Gastroesophageal sphincter (tissue), 4 donors: ENCODE measurements at regions not wholly inside any gene's neighbourhood (a gene's known extent, or its start where the extent isn't known, plus 50 kb on each side); places are given as distances from the start of the nearest gene placed in this dataset.
"Not testable (repeated sequence)": the region's sequence is repeated elsewhere in the genome, so short reads cannot be mapped to it uniquely, and the experiment has no call there.

Experiments used
- ATAC-seq: fragments of 150-250 bp; one replicate; pipeline ENCODE4 v1.9.1; 2016; ENCODE audit warnings: mild to moderate bottlenecking, moderate library complexity
- H3K27ac ChIP-seq, 4 donors: fragments of 200-600 bp; sonication (generic) in 3 of 4; 1 replicate in 3 of 4; 2 replicates in 1 of 4; pipeline ENCODE4 v1.5.1; 2016 to 2019
- H3K27me3 ChIP-seq: fragments of 200-600 bp; sonication (generic); one replicate; pipeline ENCODE4 v1.5.1; 2019
- H3K36me3 ChIP-seq, 2 donors: fragments of 200-600 bp; sonication (generic); one replicate each; pipeline ENCODE4 v1.5.1; 2019; ENCODE audit warnings: control low read depth in 1 of 2
- H3K4me1 ChIP-seq, 3 donors: fragments of 200-600 bp; sonication (generic); 1 replicate in 2 of 3; 2 replicates in 1 of 3; pipeline ENCODE4 v1.5.1; 2016 to 2019; ENCODE audit warnings: control low read depth in 2 of 3
- H3K4me3 ChIP-seq, 2 donors: fragments of 200-600 bp; sonication (generic); one replicate each; pipeline ENCODE4 v1.5.1; 2019; ENCODE audit warnings: mild to moderate bottlenecking in 1 of 2, moderate library complexity in 1 of 2
- H3K9me3 ChIP-seq, 3 donors: fragments of 200-600 bp; sonication (generic); one replicate each; pipeline ENCODE4 v1.5.1; 2017 to 2019; ENCODE audit warnings: control low read depth in 2 of 3
- CTCF ChIP-seq, 4 experiments: fragments of 200-600 bp in 2 of 4; fragments of 450-650 bp in 2 of 4; sonication (generic) in 1 of 4; IDR thresholded peaks; one replicate each; pipeline ENCODE4 v1.5.1; 2017 to 2019; ENCODE audit warnings: antibody characterized with exemption in 4 of 4, mild to moderate bottlenecking in 2 of 4, moderate library complexity in 2 of 4
- EP300 ChIP-seq: sonication (generic); formaldehyde crosslinking; IDR thresholded peaks from one replicate; pipeline ENCODE4 v1.6.1; 2017; ENCODE audit warnings: antibody characterized with exemption, mild to moderate bottlenecking
- POLR2A ChIP-seq, 2 donors: fragments of 450-650 bp; IDR thresholded peaks; one replicate each; pipeline ENCODE4 v1.6.1; 2017; ENCODE audit warnings: antibody characterized with exemption in 2 of 2, mild to moderate bottlenecking in 2 of 2, moderate library complexity in 1 of 2
- POLR2AphosphoS5 ChIP-seq: sonication (generic); formaldehyde crosslinking; IDR thresholded peaks from one replicate; pipeline ENCODE4 v1.6.1; 2017; ENCODE audit warnings: antibody characterized with exemption
- WGBS, 2 donors: methylation state at CpG; one replicate each; pipeline ENCODE4 v1.1.5; 2018; ENCODE audit warnings: low coverage in 1 of 2; 5-methylcytosine and 5-hydroxymethylcytosine counted together

- TF ChIP-seq POLR2AphosphoS5 (no peak), POLR2A (IDR thresholded peaks at IDR 0.05) (no peak), CTCF (IDR thresholded peaks at IDR 0.05) (no peak)
- H3K4me1 ChIP-seq: no peaks in the 10 kb centered on the region
- H3K9me3 ChIP-seq: no peaks in the 10 kb centered on the region
- H3K27ac ChIP-seq: no peak overlapping the region
- ATAC-seq: no peak
- 71 to 75% methylated on average over 2 of the region's 2 CpGs for WGBS, 2 donors
- H3K4me3 ChIP-seq: no peak overlapping the region
- H3K36me3 ChIP-seq: no peaks in the 10 kb centered on the region
- no peaks in the 10 kb centered on the region for H3K27me3 ChIP-seq
Measured at GRCh38 chr6:135616655-135617054, 119.1 kb upstream of the AHI1 start.

GRCh38 chr6:135617222-135617621 lies 119.7 kb upstream of the AHI1 start:
- Histone ChIP-seq H3K4me3 (no peak overlapping the region), H3K4me1 (no peaks in the 10 kb centered on the region), H3K27ac (no peak overlapping the region), H3K36me3 (no peaks in the 10 kb centered on the region), H3K27me3 (no peaks in the 10 kb centered on the region), H3K9me3 (no peaks in the 10 kb centered on the region)
- no peak for ATAC-seq
- TF ChIP-seq POLR2AphosphoS5 (no peak), EP300 (no peak), CTCF (IDR thresholded peaks at IDR 0.05) (no peak), POLR2A (IDR thresholded peaks at IDR 0.05) (no peak)
- 86 to 88% methylated on average over 1 to 2 of the region's 2 CpGs for WGBS, 2 donors

- TF ChIP-seq POLR2AphosphoS5: no peak
- no peak for TF ChIP-seq CTCF (IDR thresholded peaks at IDR 0.05)
- no peak for TF ChIP-seq EP300
- no peak for TF ChIP-seq POLR2A (IDR thresholded peaks at IDR 0.05)
- 82 to 100% methylated on average over 1 of the region's 1 CpG for WGBS, 2 donors
- Histone ChIP-seq H3K27me3 (no peaks in the 10 kb centered on the region), H3K4me1 (no peaks in the 10 kb centered on the region), H3K4me3 (no peak overlapping the region), H3K36me3 (no peaks in the 10 kb centered on the region), H3K9me3 (no peaks in the 10 kb centered on the region), H3K27ac (no peak overlapping the region)
- ATAC-seq: no peak
Measured at GRCh38 chr6:135622081-135622480, 124.5 kb upstream of the AHI1 start.

GRCh38 chr6:135623979-135624378 lies 126.4 kb upstream of the AHI1 start:
- WGBS, 2 donors: 90 to 100% methylated on average over 1 of the region's 1 CpG
- Histone ChIP-seq H3K27me3 (no peaks in the 10 kb centered on the region), H3K4me3 (no peak overlapping the region), H3K27ac (no peak overlapping the region), H3K4me1 (no peaks in the 10 kb centered on the region), H3K36me3 (no peaks in the 10 kb centered on the region), H3K9me3 (no peaks in the 10 kb centered on the region)
- ATAC-seq: no peak
- TF ChIP-seq POLR2A (IDR thresholded peaks at IDR 0.05) (no peak), CTCF (IDR thresholded peaks at IDR 0.05) (no peak), POLR2AphosphoS5 (no peak), EP300 (no peak)

- Histone ChIP-seq H3K27ac (no peak overlapping the region), H3K4me1 (no peaks in the 10 kb centered on the region), H3K36me3 (no peaks in the 10 kb centered on the region), H3K27me3 (no peaks in the 10 kb centered on the region), H3K9me3 (no peaks in the 10 kb centered on the region), H3K4me3 (no peak overlapping the region)
- 38 to 63% methylated on average over 7 to 9 of the region's 9 CpGs for WGBS, 2 donors
- ATAC-seq: no peak
- TF ChIP-seq CTCF (IDR thresholded peaks at IDR 0.05) (no peak), POLR2A (IDR thresholded peaks at IDR 0.05) (no peak), POLR2AphosphoS5 (no peak), EP300 (no peak)
Measured at GRCh38 chr6:135624402-135625295, 127.1 kb upstream of the AHI1 start.

- H3K4me3 ChIP-seq, H3K4me1 ChIP-seq, H3K27me3 ChIP-seq, H3K36me3 ChIP-seq, H3K9me3 ChIP-seq, ATAC-seq, H3K27ac ChIP-seq: not testable (repeated sequence)
- 62 to 100% methylated on average over 2 to 3 of the region's 7 CpGs for WGBS, 2 donors
Measured at GRCh38 chr6:135626001-135626400, 128.5 kb upstream of the AHI1 start.
